HG02798 (cell line): ENCODE measurements at regions not wholly inside any gene's neighbourhood (a gene's known extent, or its start where the extent isn't known, plus 50 kb on each side); places are given as distances from the start of the nearest gene placed in this dataset.
"Not testable (repeated sequence)": the region's sequence is repeated elsewhere in the genome, so short reads cannot be mapped to it uniquely, and the experiment has no call there.

ENCODE experiments used
- ATAC-seq: cut with Tn5 transposase; IDR thresholded peaks from one replicate; pipeline ENCODE4 v1.9.1; 2021; ENCODE audit warnings: mild to moderate bottlenecking; ENCODE audit not compliant: unreplicated experiment, poor library complexity

- ATAC-seq = no peak
Measured at GRCh38 chr12:40431169-40431568, 206.4 kb downstream of the LRRK2 start.

GRCh38 chr12:40435251-40435650, 210.5 kb downstream of the LRRK2 start:
- ATAC-seq = no peak

GRCh38 chr12:40435951-40436350, 211.2 kb downstream of the LRRK2 start:
- no peak for ATAC-seq

GRCh38 chr12:40436564-40436963, 211.8 kb downstream of the LRRK2 start:
- ATAC-seq = no peak

- ATAC-seq = no peak
Measured at GRCh38 chr12:40439771-40440492, 215.1 kb downstream of the LRRK2 start.

GRCh38 chr12:40444174-40444573, 219.4 kb downstream of the LRRK2 start:
- no peak for ATAC-seq

GRCh38 chr12:40446385-40446784, 221.6 kb downstream of the LRRK2 start:
- no peak for ATAC-seq

- not testable (repeated sequence) for ATAC-seq
Measured at GRCh38 chr12:40448523-40448922, 223.7 kb downstream of the LRRK2 start.

- no peak for ATAC-seq
Measured at GRCh38 chr12:40451661-40452060, 226.9 kb downstream of the LRRK2 start.

- ATAC-seq = no peak
Measured at GRCh38 chr12:40464121-40464520, 228.1 kb upstream of the CNTN1 start.

GRCh38 chr12:40469736-40470135, 222.5 kb upstream of the CNTN1 start:
- no peak for ATAC-seq

GRCh38 chr12:40473962-40474361, 218.3 kb upstream of the CNTN1 start:
- ATAC-seq = peak; percentile 77

- no peak for ATAC-seq
Measured at GRCh38 chr12:40474630-40475029, 217.6 kb upstream of the CNTN1 start.

GRCh38 chr12:40499856-40500255, 192.4 kb upstream of the CNTN1 start:
- ATAC-seq = no peak

- peak; percentile 60 for ATAC-seq
Measured at GRCh38 chr12:40502322-40502721, 189.9 kb upstream of the CNTN1 start.

GRCh38 chr12:40505327-40505726, 186.9 kb upstream of the CNTN1 start:
- ATAC-seq = no peak

GRCh38 chr12:40508421-40508820, 183.8 kb upstream of the CNTN1 start:
- no peak for ATAC-seq

GRCh38 chr12:40511341-40511740, 180.9 kb upstream of the CNTN1 start:
- no peak for ATAC-seq

GRCh38 chr12:40515041-40515816, 177.0 kb upstream of the CNTN1 start:
- peak; percentile 73 for ATAC-seq

- no peak for ATAC-seq
Measured at GRCh38 chr12:40522837-40523236, 169.4 kb upstream of the CNTN1 start.

GRCh38 chr12:40525054-40525453, 167.2 kb upstream of the CNTN1 start:
- ATAC-seq = no peak

- no peak for ATAC-seq
Measured at GRCh38 chr12:40534828-40535227, 157.4 kb upstream of the CNTN1 start.
